ENCODE measurements at regions not wholly inside any gene's neighbourhood (a gene's known extent, or its start where the extent isn't known, plus 50 kb on each side); places are given as distances from the start of the nearest gene placed in this dataset.
A peak's percentile ranks its signal among the peaks of the same experiment; 100 is the strongest.
"Not testable (repeated sequence)": the region's sequence is repeated elsewhere in the genome, so short reads cannot be mapped to it uniquely, and the experiment has no call there.

- no peak for DNase-seq (ENCODE audit: low read depth in 2 of 2)
Measured at GRCh38 chr11:36790526-36790925, 192.5 kb upstream of the RAG2 start.

- no peak for DNase-seq (ENCODE audit: low read depth in 2 of 2)
Measured at GRCh38 chr11:36783808-36784207, 185.8 kb upstream of the RAG2 start.

GRCh38 chr11:36779791-36780190 is 181.8 kb upstream of the RAG2 start:
- DNase-seq (ENCODE audit: low read depth in 2 of 2) = no peak

GRCh38 chr11:36777311-36777710 is 179.3 kb upstream of the RAG2 start:
- no peak for DNase-seq (ENCODE audit: low read depth in 2 of 2)

- no peak for DNase-seq (ENCODE audit: low read depth in 2 of 2)
Measured at GRCh38 chr11:36775756-36776155, 177.7 kb upstream of the RAG2 start.

- DNase-seq (ENCODE audit: low read depth in 2 of 2) = no peak
Measured at GRCh38 chr11:36775130-36775529, 177.1 kb upstream of the RAG2 start.

GRCh38 chr11:36774603-36775002 is 176.6 kb upstream of the RAG2 start:
- no peak for DNase-seq (ENCODE audit: low read depth in 2 of 2)

GRCh38 chr11:36763187-36763586 is 165.2 kb upstream of the RAG2 start:
- DNase-seq (ENCODE audit: low read depth in 2 of 2) = no peak

GRCh38 chr11:36757075-36757474 is 159.0 kb upstream of the RAG2 start:
- DNase-seq (ENCODE audit: low read depth in 2 of 2) = no peak

GRCh38 chr11:36753960-36754359 is 155.9 kb upstream of the RAG2 start:
- DNase-seq (ENCODE audit: low read depth in 2 of 2) = no peak

- no peak for DNase-seq (ENCODE audit: low read depth in 2 of 2)
Measured at GRCh38 chr11:36751996-36752395, 154.0 kb upstream of the RAG2 start.

- DNase-seq (ENCODE audit: low read depth in 2 of 2) = no peak
Measured at GRCh38 chr11:36751335-36751781, 153.3 kb upstream of the RAG2 start.

GRCh38 chr11:36750349-36750748 is 152.3 kb upstream of the RAG2 start:
- DNase-seq (ENCODE audit: low read depth in 2 of 2) = no peak

- no peak for DNase-seq (ENCODE audit: low read depth in 2 of 2)
Measured at GRCh38 chr11:36748836-36749235, 150.8 kb upstream of the RAG2 start.

GRCh38 chr11:36746886-36747710 is 149.1 kb upstream of the RAG2 start:
- peak; percentile 43 to 70 for DNase-seq (ENCODE audit: low read depth in 2 of 2)

- peak in 1 of 2 donors; percentile 5 for DNase-seq (ENCODE audit: low read depth in 2 of 2)
Measured at GRCh38 chr11:36744375-36745168, 146.5 kb upstream of the RAG2 start.

- no peak for DNase-seq (ENCODE audit: low read depth in 2 of 2)
Measured at GRCh38 chr11:36743039-36743438, 145.0 kb upstream of the RAG2 start.

GRCh38 chr11:36741515-36741914 is 143.5 kb upstream of the RAG2 start:
- DNase-seq (ENCODE audit: low read depth in 2 of 2) = no peak

GRCh38 chr11:36738292-36738861 is 140.3 kb upstream of the RAG2 start:
- DNase-seq (ENCODE audit: low read depth in 2 of 2) = no peak

GRCh38 chr11:36736103-36736502 is 138.1 kb upstream of the RAG2 start:
- DNase-seq (ENCODE audit: low read depth in 2 of 2) = no peak

GRCh38 chr11:36733721-36734120 is 135.7 kb upstream of the RAG2 start:
- DNase-seq (ENCODE audit: low read depth in 2 of 2) = not testable (repeated sequence)

- no peak for DNase-seq (ENCODE audit: low read depth in 2 of 2)
Measured at GRCh38 chr11:36730761-36731160, 132.7 kb upstream of the RAG2 start.

GRCh38 chr11:36729825-36730224 is 131.8 kb upstream of the RAG2 start:
- no peak for DNase-seq (ENCODE audit: low read depth in 2 of 2)
